Fibroblast of peridontal ligament (primary cell): ENCODE measurements at regions not wholly inside any gene's neighbourhood (a gene's known extent, or its start where the extent isn't known, plus 50 kb on each side); places are given as distances from the start of the nearest gene placed in this dataset.

Experiments
- DNase-seq: peaks from one replicate; pipeline ENCODE4 v3.0.0-alpha.2; 2010; ENCODE audit errors: extremely low read depth

DNA sequence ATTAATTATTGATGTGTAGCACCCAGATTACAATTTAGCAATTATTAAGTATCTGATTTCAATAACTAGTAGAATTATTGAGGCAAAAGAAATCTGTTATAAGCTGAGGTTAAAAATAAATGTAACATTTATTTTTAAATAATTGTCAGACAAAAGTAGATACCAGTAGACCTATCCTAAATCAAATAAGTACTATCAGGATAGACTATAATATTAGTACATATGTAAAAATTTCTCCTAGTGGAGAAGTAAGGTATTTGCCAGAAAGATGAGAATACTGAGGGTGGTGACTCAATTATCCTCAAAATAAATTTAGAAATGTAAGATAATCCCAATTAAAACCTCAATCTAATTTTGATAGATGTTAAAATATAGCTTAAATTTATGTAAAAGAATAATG, 377.8 kb upstream of the CHRM3 start:
- DNase-seq = no peak

DNA sequence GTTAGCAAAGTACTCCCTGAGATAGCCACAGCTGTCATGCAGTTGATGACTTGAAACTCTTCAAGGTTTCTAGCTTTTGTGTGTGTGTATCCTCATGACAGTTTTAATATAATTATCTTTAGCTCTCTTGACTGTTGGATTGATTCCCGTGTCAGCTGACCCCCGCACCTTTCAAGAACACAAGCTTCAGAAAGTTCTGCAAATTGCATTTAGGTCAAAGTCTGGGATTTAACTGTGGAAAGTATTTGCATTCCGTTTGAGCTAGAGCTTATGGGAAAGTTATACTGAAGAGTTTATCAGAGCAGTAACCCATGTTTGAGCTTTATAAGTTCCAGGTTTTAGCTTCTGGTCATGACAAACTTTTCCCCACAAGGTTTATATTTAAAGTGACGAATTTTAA, 380.1 kb upstream of the CHRM3 start:
- DNase-seq = no peak

DNA sequence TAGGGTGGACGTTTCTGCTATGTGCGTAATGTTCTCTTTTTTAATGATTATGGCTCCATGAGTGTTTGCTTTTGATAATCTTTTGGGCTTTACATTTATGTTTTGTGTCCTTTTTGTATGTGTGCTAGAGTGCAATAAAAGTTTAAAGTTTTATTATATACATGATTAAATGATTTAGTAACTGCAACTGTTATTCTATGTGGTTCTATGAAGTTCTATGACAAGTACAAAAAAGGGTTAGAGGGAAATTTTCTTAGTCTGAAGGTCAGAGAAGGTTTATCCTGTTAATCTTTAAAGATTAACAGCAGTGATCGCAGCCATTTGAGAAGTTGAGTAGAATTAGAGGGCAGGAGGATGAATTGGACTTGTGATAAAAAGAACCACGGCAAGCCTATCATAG, 386.4 kb upstream of the CHRM3 start:
- DNase-seq = no peak

DNA sequence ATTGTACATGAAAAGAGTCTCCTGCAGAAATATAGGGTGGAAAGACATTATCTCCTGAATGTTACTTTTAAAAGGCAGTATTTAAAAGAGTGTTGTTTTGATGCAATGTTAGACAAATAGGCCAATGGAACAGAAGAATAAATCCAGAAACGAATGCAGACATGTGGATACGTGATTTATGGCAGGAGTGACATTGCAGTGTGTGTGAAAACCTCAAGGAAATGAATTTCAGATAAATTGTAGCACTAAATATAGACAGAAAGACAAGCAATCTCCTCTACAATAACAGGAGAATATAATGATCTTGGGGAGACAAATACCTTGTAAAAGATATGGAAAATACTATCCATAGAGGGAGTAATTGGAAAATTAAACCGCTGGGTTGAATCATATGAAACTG, 387.8 kb upstream of the CHRM3 start:
- DNase-seq = no peak

DNA sequence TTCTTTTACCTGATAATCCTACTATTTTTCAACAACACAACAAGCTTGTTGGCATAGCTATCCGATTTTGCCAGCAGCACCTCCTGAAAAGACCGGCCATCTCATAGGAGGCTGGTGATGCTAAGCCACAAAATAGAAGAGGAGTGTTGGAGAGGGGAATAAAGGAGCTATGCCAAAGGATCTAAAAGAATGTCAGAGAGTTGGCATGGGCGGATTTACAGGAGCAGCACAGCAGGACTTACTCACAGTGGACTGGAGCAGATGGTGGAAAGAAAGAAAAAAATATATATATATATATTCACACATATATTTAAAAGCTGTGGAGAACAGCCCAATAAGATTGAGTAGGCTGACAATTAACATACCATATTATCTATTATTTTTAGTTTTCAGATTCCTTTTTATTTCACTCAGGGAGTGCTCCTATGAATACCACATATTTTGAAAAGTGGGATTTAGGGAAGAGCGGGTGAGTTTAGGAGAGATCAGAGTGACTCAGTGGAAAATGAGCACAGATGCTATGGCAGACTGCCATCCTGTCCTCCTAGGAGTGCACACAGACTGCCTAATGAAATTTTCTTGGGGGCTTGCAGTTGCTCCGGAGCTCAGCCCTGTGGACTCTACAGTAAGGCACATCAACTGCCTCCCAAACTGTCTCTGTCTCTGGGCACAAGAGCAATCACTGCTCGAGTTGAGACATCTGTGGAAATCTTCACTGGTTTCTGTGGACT, 394.4 kb upstream of the CHRM3 start:
- no peak for DNase-seq

DNA sequence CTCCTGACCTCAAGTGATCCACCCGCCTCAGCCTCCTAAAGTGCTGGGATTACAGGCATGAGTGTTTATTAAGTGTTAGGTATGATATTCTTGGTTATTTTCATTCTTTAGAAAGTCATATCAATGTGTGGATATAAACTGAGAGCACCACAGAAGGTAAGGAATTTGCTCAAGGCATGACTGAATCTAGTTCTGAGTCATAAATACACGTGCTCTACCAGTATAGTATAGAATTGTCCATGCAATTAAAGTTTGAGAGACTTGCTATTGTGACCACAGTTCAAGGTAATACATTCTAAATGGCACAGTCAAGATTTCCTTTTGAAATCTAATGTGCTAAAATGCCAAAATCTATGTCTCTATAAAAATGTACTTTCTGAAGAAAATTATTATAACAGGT, 401.1 kb upstream of the CHRM3 start:
- no peak for DNase-seq

DNA sequence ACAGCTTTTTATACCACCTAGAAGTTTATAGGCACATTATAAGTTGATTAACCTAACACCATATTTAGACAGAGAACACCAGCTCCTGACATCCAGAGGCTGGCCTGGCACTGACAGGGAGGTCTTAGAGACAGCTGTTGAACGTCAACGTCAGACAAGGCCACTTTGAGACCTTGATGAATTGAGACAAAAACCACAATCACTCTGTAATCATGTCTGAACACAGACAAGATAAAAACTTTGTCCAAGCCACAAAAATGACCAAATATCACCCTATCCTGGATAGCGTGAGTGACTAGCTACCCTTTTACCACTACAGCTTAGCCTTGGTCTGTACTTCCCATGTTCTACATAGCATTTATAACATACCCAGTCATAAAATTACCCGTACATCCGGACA, 403.6 kb upstream of the CHRM3 start:
- no peak for DNase-seq

DNA sequence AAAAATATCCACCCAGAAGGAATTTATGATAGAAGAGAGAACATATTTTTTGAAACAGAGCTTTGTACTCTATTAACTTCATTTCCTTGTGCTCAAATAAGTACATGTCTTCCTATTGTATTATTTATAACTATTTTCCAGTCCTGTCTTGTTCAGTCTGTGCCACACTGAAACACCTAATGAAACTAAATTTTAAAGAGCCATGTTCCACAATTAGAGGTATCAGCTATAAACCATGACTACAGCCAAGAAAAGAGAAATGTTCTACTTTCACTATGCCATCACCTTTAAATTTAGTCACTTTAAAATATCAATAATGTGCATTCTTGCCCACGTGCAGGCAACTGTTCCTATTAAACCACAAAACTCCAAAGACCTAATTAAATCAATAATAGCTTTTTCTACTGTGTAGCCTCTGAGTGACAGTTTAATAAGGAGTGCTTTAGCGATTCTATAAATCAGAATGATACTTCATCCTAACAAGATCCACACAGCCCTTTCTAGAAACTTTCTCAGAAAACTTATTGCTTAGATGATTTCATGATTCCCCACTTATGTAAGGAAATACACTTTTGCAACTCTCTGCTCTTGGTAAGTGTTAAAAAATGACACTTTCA, 404.9 kb upstream of the CHRM3 start:
- no peak for DNase-seq

DNA sequence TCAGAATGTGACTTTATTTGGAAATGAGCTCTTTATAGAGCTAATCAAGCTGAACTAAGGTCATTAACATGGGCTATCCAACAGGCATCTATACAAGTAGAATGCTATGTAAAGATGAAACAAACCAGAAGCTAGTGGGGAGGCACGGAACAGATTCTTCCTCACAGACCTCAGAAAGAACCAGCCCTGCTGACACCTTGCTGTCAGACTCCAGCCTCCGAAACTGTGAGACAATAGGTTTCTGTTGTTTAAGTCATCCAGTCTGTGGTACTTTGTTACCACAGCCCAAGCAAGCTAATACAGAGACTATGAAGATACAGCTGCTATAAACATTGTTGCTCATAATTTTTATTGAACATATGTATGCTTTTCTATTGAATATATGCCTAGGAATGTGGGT, 406.3 kb upstream of the CHRM3 start:
- no peak for DNase-seq

DNA sequence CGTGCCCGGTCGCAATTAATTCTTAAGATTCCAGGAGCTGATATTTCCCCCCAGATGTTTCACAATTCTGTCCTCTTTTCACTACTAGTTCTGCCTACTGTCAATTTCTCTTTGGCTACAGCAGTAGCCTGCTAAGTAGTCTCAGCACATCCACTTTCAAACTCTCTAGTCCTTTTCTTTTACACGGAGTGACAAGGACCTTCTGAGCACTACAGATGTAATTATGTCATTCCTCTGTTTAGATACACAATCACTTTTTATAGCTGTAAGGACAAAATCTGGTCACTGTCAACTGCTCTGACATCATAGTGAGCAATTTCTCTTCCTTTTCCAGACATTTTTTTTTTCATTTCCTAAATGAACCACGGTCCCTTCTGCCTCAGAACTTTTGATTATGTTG, 421.7 kb upstream of the CHRM3 start:
- no peak for DNase-seq

DNA sequence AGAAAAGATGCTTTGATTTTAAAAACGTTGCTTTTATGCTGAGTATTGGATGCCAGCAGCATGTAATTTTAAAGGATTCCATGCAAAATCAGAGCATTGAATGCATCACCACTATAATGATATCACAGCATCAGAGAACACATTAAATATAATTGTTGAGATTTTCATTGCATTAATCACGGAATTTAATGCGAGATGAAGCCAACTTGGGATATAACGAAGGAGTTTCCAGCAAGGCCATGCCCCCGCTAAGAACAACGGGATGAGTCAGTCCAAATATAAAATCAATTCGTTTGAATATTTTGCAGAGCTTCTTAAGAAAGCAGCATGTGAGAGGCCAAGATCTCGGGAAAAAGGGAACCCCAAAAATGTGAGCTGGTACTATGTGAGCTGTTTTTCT, 423.4 kb upstream of the CHRM3 start:
- no peak for DNase-seq

DNA sequence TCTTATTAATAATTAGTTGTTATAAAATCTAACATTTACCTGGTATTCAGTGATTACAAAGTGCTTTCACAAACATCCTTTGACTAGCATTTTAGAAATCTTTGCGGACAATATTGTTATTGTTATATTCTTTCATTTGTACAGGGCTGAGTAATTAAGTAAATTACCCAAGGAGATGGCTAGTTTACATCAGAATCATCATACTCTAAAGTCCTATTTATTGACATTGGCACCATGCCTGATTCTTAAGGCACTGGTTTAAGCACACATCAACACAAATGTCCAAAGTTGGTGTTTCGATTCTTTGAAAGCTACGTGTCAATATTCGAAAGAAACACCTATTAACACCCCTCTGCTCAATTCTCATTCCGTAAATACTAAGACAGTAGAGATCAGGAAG, 424.6 kb upstream of the CHRM3 start:
- no peak for DNase-seq

DNA sequence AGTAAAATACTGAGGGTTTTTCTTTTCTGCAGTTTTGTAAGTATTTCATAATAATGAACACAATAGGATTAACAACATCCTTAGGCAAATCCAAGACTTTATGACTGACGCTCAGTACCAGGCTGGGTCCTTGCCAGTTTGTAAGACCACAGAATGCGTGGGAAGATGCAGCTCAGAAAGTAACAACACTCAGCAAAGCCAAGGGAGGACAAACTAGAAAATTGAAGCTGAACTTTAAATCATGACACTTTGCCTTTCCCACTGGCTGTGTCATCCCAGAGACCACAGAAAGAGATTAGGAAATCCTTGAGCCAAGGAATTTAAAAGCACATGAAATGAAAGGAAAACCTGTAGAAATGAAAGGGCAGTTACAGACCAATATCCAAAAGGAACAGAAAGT, 426.3 kb upstream of the CHRM3 start:
- peak; percentile 15 for DNase-seq

DNA sequence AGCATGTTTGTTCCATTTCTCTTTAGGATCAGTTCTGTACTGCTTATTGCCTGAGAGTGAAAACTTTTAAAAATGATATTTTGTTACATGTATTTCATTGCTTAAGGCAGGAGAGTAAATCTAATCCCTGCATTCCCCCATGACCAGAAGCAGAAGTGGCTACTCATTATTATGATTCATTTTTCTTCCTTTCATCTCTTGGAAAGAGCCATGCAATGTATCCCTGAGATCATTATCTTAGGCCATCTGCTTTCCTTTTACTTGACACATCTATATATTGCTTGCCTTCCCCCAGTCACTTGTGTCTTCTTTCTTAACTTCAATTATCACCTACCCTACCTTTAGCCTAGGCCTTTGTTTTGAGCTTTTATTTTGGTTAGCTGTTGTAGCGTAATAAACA, 430.4 kb upstream of the CHRM3 start:
- DNase-seq = no peak

DNA sequence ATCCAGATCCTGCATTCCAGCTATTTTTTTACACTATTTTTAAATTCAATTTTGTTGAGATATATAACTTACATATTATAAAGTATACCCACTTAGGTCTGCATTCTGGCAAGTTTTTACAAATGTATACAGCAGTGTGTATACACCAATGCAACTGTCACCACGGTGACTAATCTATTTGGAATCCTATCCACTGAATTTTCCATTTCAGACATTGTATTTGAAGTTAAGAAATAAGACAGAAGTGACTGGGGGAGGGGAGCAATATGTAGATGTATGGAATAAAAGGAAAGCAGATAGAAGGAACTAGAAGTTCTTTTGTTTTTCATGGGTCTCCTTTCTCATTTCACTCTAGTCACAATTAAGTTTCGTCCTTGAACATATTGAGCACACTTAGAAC, 431.5 kb upstream of the CHRM3 start:
- DNase-seq = no peak

DNA sequence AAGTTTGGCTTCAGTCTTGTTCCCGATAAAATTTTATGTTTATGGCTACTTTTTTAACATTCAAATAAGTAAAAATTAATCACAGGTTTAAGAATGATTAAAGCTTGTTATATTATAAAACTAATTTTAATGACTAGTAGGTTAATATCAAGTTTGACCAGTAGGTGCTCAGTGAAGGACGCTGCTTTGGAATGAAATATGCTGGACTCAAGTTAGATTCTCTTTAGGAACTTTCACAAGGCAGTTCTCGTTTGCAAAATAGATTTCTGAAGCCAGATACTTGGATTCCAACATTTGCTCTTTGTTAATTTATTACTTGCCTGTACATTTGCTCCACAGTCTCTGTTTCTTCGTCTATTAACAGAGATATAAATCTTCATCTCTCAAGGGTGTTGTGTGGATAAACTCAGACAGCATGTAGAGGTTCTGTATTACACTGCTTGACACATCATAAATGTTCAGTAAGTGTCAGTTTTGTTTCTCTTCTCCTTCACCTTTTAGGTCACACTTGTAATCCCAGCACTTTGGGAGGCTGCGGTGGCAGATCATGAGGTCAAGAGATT, 432.8 kb upstream of the CHRM3 start:
- no peak for DNase-seq

DNA sequence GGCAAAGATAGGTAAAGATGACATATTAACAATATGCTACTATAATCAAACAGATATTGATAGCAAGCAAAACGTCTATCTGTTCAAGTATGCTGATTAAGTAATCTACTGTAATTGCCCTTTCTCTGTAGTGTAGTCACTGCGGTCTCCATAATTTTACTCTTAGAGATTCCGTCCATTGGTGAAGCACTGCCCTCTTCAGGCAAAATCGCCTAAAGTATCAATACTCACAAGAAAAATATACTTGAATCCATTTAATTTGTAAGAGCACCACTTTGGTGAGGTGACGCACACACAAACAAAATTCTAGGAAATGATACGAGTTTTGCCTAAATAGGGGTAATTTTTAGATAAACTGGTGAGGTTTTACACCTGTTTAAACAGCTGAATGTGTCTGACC, 434.6 kb upstream of the CHRM3 start:
- peak; percentile 72 for DNase-seq

DNA sequence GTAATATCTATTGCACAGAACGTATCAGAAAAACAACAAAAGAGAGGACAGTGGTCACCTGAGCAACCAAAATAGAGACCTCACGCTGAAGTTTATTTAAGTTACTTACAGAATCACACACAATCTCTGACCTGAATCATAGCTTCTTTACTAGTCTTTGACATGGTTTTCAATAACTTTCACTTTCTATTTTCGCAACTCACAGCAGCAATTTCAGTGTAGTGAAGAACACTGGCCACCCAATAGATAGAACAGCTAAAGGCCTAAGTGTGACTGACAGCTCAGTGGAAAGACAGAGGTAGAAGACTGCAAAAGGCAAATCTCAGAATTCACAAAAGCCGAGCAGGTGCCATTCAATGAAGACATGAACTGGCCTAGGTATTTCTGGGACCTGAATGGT, 435.6 kb upstream of the CHRM3 start:
- peak; percentile 33 for DNase-seq

DNA sequence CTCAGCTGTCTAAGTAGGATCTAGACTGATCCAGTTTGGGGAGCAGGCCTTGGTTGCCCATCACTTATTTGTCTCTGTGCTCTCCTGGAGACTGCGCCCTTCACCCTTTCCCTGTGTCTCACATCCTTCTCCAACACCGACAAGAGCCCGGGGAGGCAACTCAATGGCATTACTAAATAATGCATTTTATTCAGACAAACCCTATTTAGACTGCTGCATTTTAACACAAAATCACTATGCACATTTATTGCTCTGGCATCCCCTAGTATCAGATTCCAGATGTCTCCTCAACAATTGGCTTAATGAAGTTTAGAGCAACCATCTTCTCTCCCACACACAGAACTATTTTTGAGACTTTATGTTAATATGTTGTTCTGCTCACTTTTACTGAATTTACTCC, 436.4 kb upstream of the CHRM3 start:
- no peak for DNase-seq

DNA sequence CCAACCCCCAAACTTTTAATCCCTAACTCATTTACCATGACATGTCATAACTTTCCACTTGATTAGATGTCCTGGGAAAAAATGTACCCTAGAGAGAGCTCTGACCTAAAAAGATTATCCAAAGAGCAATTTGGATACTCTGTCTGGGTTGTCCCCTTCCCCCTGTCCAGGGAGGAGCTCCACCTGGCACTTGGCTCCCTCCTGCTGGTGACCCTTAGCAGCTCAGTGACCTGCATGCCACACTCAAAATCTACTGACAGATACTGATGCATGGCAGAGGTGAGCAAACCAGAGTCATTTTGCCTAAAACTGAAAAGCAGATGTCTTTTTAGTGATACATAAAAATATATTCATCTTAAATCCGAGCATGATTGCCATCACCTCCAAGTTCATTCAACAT, 442.3 kb upstream of the CHRM3 start:
- DNase-seq = no peak

DNA sequence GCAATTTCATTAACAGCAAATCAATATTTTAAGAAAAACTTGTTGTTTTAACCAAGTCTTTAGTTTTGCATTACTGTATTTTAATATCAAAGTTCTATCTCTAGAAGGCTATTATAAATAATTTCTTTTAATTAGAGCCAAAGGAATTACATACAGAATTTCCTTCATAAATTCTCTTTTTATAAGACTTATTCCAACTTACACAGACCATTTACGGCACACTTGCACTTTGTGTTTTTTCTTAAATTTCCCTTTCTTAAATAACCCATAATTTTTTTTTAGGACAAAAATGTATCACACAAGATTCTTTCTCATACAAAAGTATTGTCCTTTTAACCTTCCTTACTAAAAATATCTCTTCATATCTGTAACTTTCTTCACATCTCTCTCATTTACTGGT, 458.5 kb upstream of the CHRM3 start:
- DNase-seq = no peak

DNA sequence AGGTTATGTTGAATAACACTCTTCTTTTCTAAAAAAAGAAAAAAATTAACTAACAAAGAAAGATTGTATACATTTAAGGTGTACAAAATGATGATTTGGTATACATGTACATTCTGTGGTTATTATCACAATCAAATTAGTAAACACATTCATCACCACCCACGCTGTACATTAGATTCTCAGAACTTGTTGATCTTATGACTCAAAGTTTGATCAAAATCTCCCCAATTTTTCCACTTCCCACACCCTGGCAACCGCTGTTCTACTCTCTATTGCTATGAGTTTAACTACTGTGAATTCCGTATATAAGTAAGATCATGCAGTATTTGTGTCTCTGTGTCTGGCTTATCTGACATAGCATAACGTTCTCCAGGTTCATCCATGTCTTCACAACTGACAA, 469.5 kb upstream of the CHRM3 start:
- no peak for DNase-seq

DNA sequence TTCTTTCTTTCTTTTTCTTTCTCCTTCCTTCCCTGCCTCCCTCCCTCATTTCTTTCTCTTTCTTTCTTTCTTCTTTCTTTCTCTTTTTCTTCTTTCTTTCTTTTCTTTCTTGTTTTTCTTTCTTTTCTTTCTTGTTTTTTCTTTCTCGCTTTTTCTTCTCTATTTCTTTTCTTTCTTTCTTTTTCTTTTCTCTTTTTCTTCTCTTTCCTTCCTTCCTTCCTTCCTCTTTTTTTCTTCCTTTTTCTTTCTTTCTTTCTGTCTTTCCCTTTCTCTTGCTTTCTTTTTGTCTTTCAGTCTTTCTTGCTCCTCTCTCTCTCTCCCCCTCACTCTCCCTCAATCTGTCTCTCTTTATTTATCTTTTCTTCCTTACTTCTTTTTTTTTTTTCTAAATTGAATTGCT, 472.0 kb upstream of the CHRM3 start:
- DNase-seq = no peak

DNA sequence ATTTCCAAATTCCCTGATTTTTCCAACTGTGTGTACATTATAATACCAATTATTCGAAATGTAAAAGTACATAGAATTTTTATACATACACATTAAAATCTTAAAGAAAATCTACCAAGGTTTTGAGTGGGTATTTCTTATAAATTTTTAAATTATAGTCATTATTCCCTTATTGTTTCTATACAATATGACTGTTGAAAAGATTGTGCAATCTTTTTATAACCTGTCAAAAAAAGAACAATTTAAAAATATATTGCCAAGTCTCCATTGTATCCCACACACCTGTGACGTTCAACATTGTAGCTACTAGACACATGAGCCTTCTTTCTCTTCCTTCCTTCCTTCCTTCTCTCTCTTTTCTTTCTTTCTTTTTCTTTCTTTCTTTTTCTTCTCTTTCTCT, 473.2 kb upstream of the CHRM3 start:
- DNase-seq = no peak
